Endothelial cell of umbilical vein (primary cell): ENCODE measurements at regions not wholly inside any gene's neighbourhood (a gene's known extent, or its start where the extent isn't known, plus 50 kb on each side); places are given as distances from the start of the nearest gene placed in this dataset. TPM values are rescaled to one million over a fixed set of nuclear protein-coding genes. Genes with fewer than 3 reads are reported as not detected.

Experiments
- BruUV-seq: library from RNA; stranded (reverse); fragments of 400-500 nt; replicated peaks from 2 replicates; lab custom pipeline; 2021; lab: Mats Ljungman, UMichigan
- CTCF ChIA-PET: fragments of 300-600, 350-600 bp; sonication (Branson Sonifier 250); formaldehyde crosslinking; loops from one replicate; lab custom pipeline; 2021; ENCODE audit warnings: antibody characterized with exemption, inconsistent platforms; lab: Charles Lee
- POLR2A ChIA-PET: fragments of 300-600, 350-600 bp; sonication (Branson Sonifier 250); formaldehyde crosslinking; loops from one replicate; lab custom pipeline; 2021; ENCODE audit warnings: antibody characterized with exemption, inconsistent platforms; lab: Charles Lee
- DNase-seq: peaks from one replicate; pipeline ENCODE4 v3.0.0-alpha.2; 2011; ENCODE audit warnings: low read depth, low spot score
- FAIRE-seq: peaks from 2 replicates; lab custom pipeline; 2011; peaks lifted over from hg19 to GRCh38; lab: Jason Lieb, UNC
- H2AFZ ChIP-seq: 2 replicates; pipeline ENCODE4 v1.6.0; 2012; ENCODE audit warnings: low read depth, low read length, control low read depth, inconsistent platforms
- H3K27ac ChIP-seq: 2 replicates; pipeline ENCODE4 v1.5.1; 2011; ENCODE audit warnings: low read depth, mild to moderate bottlenecking, control low read depth, low read length, moderate library complexity; ENCODE audit not compliant: insufficient read depth
- H3K27me3 ChIP-seq, 2 experiments: 2 replicates each; pipeline versions ENCODE4 v1.6.0 to v1.6.1; 2011; ENCODE audit warnings: low read length in 2 of 2, mixed read lengths in 1 of 2; ENCODE audit not compliant: control insufficient read depth in 2 of 2, insufficient read depth in 2 of 2
- H3K36me3 ChIP-seq, 2 experiments: 2 replicates in 1 of 2; 3 replicates in 1 of 2; pipeline ENCODE4 v1.5.1; 2011; ENCODE audit warnings: low read length in 2 of 2, mild to moderate bottlenecking in 1 of 2, moderate library complexity in 1 of 2; ENCODE audit not compliant: control insufficient read depth in 2 of 2, insufficient read depth in 2 of 2; ENCODE audit errors: extremely low read depth in 1 of 2
- H3K4me1 ChIP-seq: 3 replicates; pipeline ENCODE4 v1.5.1; 2011; ENCODE audit warnings: mild to moderate bottlenecking, low read length; ENCODE audit not compliant: control insufficient read depth, insufficient read depth; ENCODE audit errors: extremely low read depth
- H3K4me2 ChIP-seq: 2 replicates; pipeline ENCODE4 v1.6.1; 2011; ENCODE audit warnings: low read length, control low read depth, mixed read lengths; ENCODE audit not compliant: insufficient read depth
- H3K4me3 ChIP-seq, 3 experiments: fragments of 200-600 bp in 1 of 3; sonication (generic), shearing (Covaris generic) in 1 of 3; replicated peaks in 1 of 3; 2 replicates each; pipeline ENCODE4 v1.5.1; 2011 to 2016; ENCODE audit warnings: control low read depth in 3 of 3, low read length in 3 of 3, mild to moderate bottlenecking in 2 of 3, inconsistent platforms in 1 of 3, low read depth in 1 of 3, moderate library complexity in 1 of 3; ENCODE audit not compliant: insufficient read depth in 1 of 3
- H3K79me2 ChIP-seq: 2 replicates; pipeline ENCODE4 v1.6.0; 2012; ENCODE audit warnings: low read length, inconsistent platforms; ENCODE audit not compliant: control insufficient read depth, insufficient read depth
- H3K9ac ChIP-seq: replicated peaks from 2 replicates; pipeline ENCODE3; 2011; ENCODE audit warnings: low read length, control low read depth; ENCODE audit not compliant: insufficient read depth; ENCODE audit errors: extremely low read depth
- H3K9me1 ChIP-seq: replicated peaks from 3 replicates; pipeline ENCODE4 v1.6.0; 2011; ENCODE audit warnings: mild to moderate bottlenecking, low read length; ENCODE audit not compliant: control insufficient read depth, insufficient read depth; ENCODE audit errors: extremely low read depth
- H3K9me3 ChIP-seq: replicated peaks from 2 replicates; pipeline ENCODE4 v1.5.1; 2012; ENCODE audit warnings: low read length, inconsistent platforms; ENCODE audit not compliant: control insufficient read depth, insufficient read depth
- H4K20me1 ChIP-seq: replicated peaks from 2 replicates; pipeline ENCODE3; 2011; ENCODE audit warnings: mild to moderate bottlenecking, low read length; ENCODE audit not compliant: control insufficient read depth, insufficient read depth; ENCODE audit errors: extremely low read depth
- CTCF ChIP-seq, 2 donors: IDR thresholded peaks; 1 replicate in 1 of 2; 2 replicates in 1 of 2; pipeline ENCODE4 v1.5.1; 2011; ENCODE audit warnings: low read length in 2 of 2, mild to moderate bottlenecking in 2 of 2, moderate library complexity in 2 of 2, control low read depth in 1 of 2, inconsistent platforms in 1 of 2, low read depth in 1 of 2; ENCODE audit not compliant: insufficient read depth in 1 of 2; ENCODE audit errors: extremely low read depth in 1 of 2
- EZH2 ChIP-seq: IDR thresholded peaks from 2 replicates; pipeline ENCODE4 v1.6.1; 2012; ENCODE audit warnings: borderline replicate concordance, low read depth, mild to moderate bottlenecking, moderate library complexity, low read length, inconsistent platforms; ENCODE audit not compliant: severe bottlenecking
- FOS ChIP-seq: IDR thresholded peaks from 2 replicates; pipeline ENCODE4 v1.6.1; 2011; ENCODE audit warnings: mild to moderate bottlenecking, low read length, moderate library complexity, borderline replicate concordance; ENCODE audit not compliant: insufficient read depth
- GATA2 ChIP-seq: IDR thresholded peaks from 2 replicates; pipeline ENCODE4 v1.7.0; 2011; ENCODE audit warnings: low read depth, mild to moderate bottlenecking, moderate library complexity, mixed read lengths, low read length; ENCODE audit not compliant: insufficient read length, insufficient read depth
- JUN ChIP-seq: IDR thresholded peaks from 2 replicates; pipeline ENCODE4 v1.6.1; 2011; ENCODE audit warnings: borderline replicate concordance, low read depth; ENCODE audit not compliant: insufficient read length, insufficient read depth
- MAX ChIP-seq: IDR thresholded peaks from 2 replicates; pipeline ENCODE4 v1.6.1; 2011; ENCODE audit not compliant: insufficient read depth, insufficient read length
- MYC ChIP-seq: IDR thresholded peaks from one replicate; pipeline ENCODE4 v1.6.1; 2011; ENCODE audit warnings: mild to moderate bottlenecking, low read depth, low read length
- POLR2A ChIP-seq: IDR thresholded peaks from 2 replicates; pipeline ENCODE4 v1.6.1; 2012; ENCODE audit warnings: low read depth, mild to moderate bottlenecking, control low read depth, low read length
- POLR2AphosphoS5 ChIP-seq: IDR thresholded peaks from 2 replicates; pipeline ENCODE4 v1.6.1; 2012; ENCODE audit warnings: low read depth, mild to moderate bottlenecking, control low read depth, low read length, moderate library complexity; ENCODE audit not compliant: insufficient read depth
- dilution Hi-C: fragments of 300-500 bp; cut with MboI; formaldehyde crosslinking; loops from one replicate; pipeline ENCODE4 v1.15.0; 2019; ENCODE audit warnings: low sequenced_read_pairs; ENCODE audit not compliant: extremely low pct_ligation_motif_present
- intact Hi-C: fragments of 100-400 bp; cut with micrococcal nuclease; formaldehyde crosslinking; loops from one replicate; pipeline ENCODE4 v1.10.0; 2022
- small RNA-seq: library from RNA; depleted of rRNA; stranded (forward); fragments of <200 nt; gene quantifications from one replicate; pipeline ENCODE3, GENCODE V24; 2012; ENCODE audit warnings: low replicate concordance, low read depth; ENCODE audit not compliant: insufficient read depth, insufficient read length

GRCh38 chr3:86126552-86126951 is 864.4 kb downstream of the VGLL3 start:
- Histone ChIP-seq H3K4me1 (no peaks in the 10 kb centered on the region), H3K27ac (no peak overlapping the region), H3K9me3 (no peaks in the 10 kb centered on the region), H4K20me1 (no peaks in the 10 kb centered on the region), H3K27me3 (no peaks in the 10 kb centered on the region), H3K4me3 (no peak overlapping the region), H3K9me1 (no peaks in the 10 kb centered on the region), H3K4me2 (no peak overlapping the region), H3K79me2 (no peaks in the 10 kb centered on the region), H2AFZ (no peak overlapping the region), H3K9ac (no peak overlapping the region), H3K36me3 (no peaks in the 10 kb centered on the region)
- no TSS peak for BruUV-seq
- TF ChIP-seq EZH2 (no peak), MYC (no peak), POLR2AphosphoS5 (no peak), POLR2A (no peak), GATA2 (no peak), FOS (no peak), JUN (no peak), MAX (no peak), CTCF (IDR thresholded peaks at IDR 0.05; ENCODE audit: extremely low read depth in 1 of 2, insufficient read depth in 1 of 2, low read depth in 1 of 2, low read length in 2 of 2) (no peak)
- CTCF ChIA-PET = no interaction called here
- intact Hi-C loops = no loop called here
- FAIRE-seq = no peak
- no peak for DNase-seq
- POLR2A ChIA-PET = no interaction called here
- dilution Hi-C loops = no loop called here

Small RNAs in the stretch of these regions (small RNA-seq; reads per million reads assigned to genes)
- not detected for gene AC108706.1
- not detected for gene RNU6-1129P
